ENCODE measurements at regions not wholly inside any gene's neighbourhood (a gene's known extent, or its start where the extent isn't known, plus 50 kb on each side); places are given as distances from the start of the nearest gene placed in this dataset.

- Histone ChIP-seq H3K36me3 (ENCODE audit: control insufficient read depth, insufficient read depth, low read length) (no peaks in the 10 kb centered on the region), H3K27me3 (ENCODE audit: control insufficient read depth, insufficient read depth, low read length) (no peaks in the 10 kb centered on the region), H3K4me3 (ENCODE audit: low read depth, low read length) (no peak overlapping the region)
- POLR2A ChIA-PET = no interaction called here
- CTCF ChIA-PET = no interaction called here
- TF ChIP-seq CTCF (IDR thresholded peaks at IDR 0.05; ENCODE audit: insufficient read depth, low read depth, low read length) = no peak
- no peak for DNase-seq (ENCODE audit: low read depth)
Measured at GRCh38 chr6:113211170-113211569, 646.0 kb upstream of the MARCKS start.

DNA sequence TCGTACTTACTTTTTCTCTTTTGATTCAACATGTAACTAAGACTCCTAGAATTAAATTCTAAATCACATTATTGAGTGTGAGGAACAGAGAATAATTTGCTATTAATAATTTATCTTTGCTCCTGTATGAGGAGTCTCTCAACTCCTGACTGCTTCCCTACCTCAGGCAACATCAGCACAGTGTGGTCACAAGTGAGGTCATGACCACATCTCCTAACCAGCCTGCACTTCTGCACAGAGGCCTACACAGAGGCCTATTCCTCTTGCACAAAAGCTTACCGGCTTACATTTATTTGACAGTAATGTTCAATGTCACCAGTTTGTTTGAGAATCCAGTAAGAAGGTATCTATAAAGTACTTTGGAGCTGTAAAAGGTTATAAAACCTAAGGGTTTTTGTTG is 637.4 kb upstream of the MARCKS start:
- Histone ChIP-seq H3K27me3 (ENCODE audit: control insufficient read depth, insufficient read depth, low read length) (no peaks in the 10 kb centered on the region), H3K4me3 (ENCODE audit: low read depth, low read length) (no peak overlapping the region), H3K36me3 (ENCODE audit: control insufficient read depth, insufficient read depth, low read length) (no peaks in the 10 kb centered on the region)
- CTCF ChIA-PET = no interaction called here
- no peak for TF ChIP-seq CTCF (IDR thresholded peaks at IDR 0.05; ENCODE audit: insufficient read depth, low read depth, low read length)
- POLR2A ChIA-PET = no interaction called here
- DNase-seq (ENCODE audit: low read depth) = no peak

DNA sequence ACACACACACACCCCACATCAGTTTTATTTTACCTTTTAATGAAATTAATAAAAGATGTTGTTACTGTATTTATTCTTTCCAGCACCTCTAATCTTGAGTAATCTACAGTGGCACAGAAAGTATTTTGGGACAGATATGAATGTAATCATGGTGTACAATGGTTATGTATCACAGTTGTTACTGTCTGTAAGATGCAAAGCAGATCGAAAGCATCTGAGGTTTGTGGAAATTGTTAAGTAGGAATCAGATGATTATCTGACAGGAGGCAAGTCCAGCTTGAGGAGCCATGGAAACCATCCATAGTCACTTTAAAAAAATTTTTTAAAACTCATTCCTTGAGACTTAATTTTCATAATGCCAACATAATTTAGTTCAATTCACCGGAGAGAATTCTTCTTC is 636.3 kb upstream of the MARCKS start:
- Histone ChIP-seq H3K36me3 (ENCODE audit: control insufficient read depth, insufficient read depth, low read length) (no peaks in the 10 kb centered on the region), H3K4me3 (ENCODE audit: low read depth, low read length) (no peak overlapping the region), H3K27me3 (ENCODE audit: control insufficient read depth, insufficient read depth, low read length) (no peaks in the 10 kb centered on the region)
- no peak for TF ChIP-seq CTCF (IDR thresholded peaks at IDR 0.05; ENCODE audit: insufficient read depth, low read depth, low read length)
- DNase-seq (ENCODE audit: low read depth) = no peak
- POLR2A ChIA-PET = interaction anchor here (0.6 kb wide), 1 partner anchor 226 kb away, joined by 9 read pairs; no protein-coding TSS in a partner anchor
- CTCF ChIA-PET = no interaction called here

GRCh38 chr6:113221850-113222249 is 635.3 kb upstream of the MARCKS start:
- H3K27me3 ChIP-seq (ENCODE audit: control insufficient read depth, insufficient read depth, low read length) = no peaks in the 10 kb centered on the region

DNA sequence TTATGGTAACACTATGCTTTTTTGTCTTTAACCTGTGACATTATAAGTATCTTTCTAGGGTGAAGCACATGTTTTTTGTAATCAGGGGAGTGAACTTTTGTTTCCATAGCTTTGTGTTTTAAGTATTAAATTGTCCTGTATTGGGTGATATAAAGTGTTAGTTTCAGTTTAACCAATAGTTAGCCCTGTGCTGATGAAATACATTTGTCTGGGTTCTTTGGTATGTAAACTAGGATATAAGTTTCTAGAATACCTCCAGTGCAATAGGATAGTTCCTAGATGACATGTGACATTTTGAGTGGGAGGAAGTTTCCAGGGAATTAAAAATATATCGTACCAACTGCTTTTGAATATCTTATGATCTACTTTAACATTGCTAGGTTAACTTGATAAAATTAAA is 611.0 kb upstream of the MARCKS start:
- ChIA-PET POLR2A (no interaction called here), CTCF (interaction anchor here (0.7 kb wide), 1 partner anchor 11 kb away, joined by 3 read pairs; no protein-coding TSS in a partner anchor)
- no peak for TF ChIP-seq CTCF (IDR thresholded peaks at IDR 0.05; ENCODE audit: insufficient read depth, low read depth, low read length)
- DNase-seq (ENCODE audit: low read depth) = no peak
- no peaks in the 10 kb centered on the region for H3K36me3 ChIP-seq (ENCODE audit: control insufficient read depth, insufficient read depth, low read length)
- no peaks in the 10 kb centered on the region; the same call in 1 of the 2 replicates for H3K27me3 ChIP-seq (ENCODE audit: control insufficient read depth, insufficient read depth, low read length)
- no peak overlapping the region for H3K4me3 ChIP-seq (ENCODE audit: low read depth, low read length)

More at GRCh38 chr6:113221850-113222249, 635.3 kb upstream of the MARCKS start:
- Histone ChIP-seq H3K36me3 (ENCODE audit: control insufficient read depth, insufficient read depth, low read length) (no peaks in the 10 kb centered on the region), H3K4me3 (ENCODE audit: low read depth, low read length) (no peak overlapping the region)
- TF ChIP-seq CTCF (IDR thresholded peaks at IDR 0.05; ENCODE audit: insufficient read depth, low read depth, low read length) = no peak
- ChIA-PET CTCF (interaction anchor here (0.6 kb wide), 1 partner anchor 16 kb away, joined by 3 read pairs; no protein-coding TSS in a partner anchor), POLR2A (no interaction called here)
- no peak for DNase-seq (ENCODE audit: low read depth)

Measured in BJ (cell line).